Calu3 (cell line): ENCODE measurements at regions not wholly inside any gene's neighbourhood (a gene's known extent, or its start where the extent isn't known, plus 50 kb on each side); places are given as distances from the start of the nearest gene placed in this dataset.

Experiments
- BruUV-seq: library from RNA; stranded (reverse); fragments of 400-500 nt; replicated peaks from 2 replicates; lab custom pipeline; 2021; lab: Mats Ljungman, UMichigan
- CTCF ChIA-PET: fragments of 300-600 bp; sonication (Branson Sonifier 250); formaldehyde crosslinking; loops from one replicate; lab custom pipeline; 2022; ENCODE audit warnings: antibody characterized with exemption; lab: Charles Lee
- DNase-seq: peaks from one replicate; pipeline ENCODE4 v3.0.0; 2022
- H3K27ac Mint-ChIP-seq: one replicate; pipeline ENCODE4 v1.8.0; 2022; ENCODE audit warnings: mixed read lengths; ENCODE audit not compliant: unreplicated experiment
- H3K27me3 Mint-ChIP-seq: one replicate; pipeline ENCODE4 v1.8.0; 2022; ENCODE audit warnings: mixed read lengths; ENCODE audit not compliant: unreplicated experiment
- H3K36me3 Mint-ChIP-seq: one replicate; pipeline ENCODE4 v1.8.0; 2022; ENCODE audit warnings: mild to moderate bottlenecking, moderate library complexity, mixed read lengths; ENCODE audit not compliant: insufficient read depth, unreplicated experiment
- H3K4me1 Mint-ChIP-seq: one replicate; pipeline ENCODE4 v1.8.0; 2022; ENCODE audit warnings: mild to moderate bottlenecking, low read depth, mixed read lengths; ENCODE audit not compliant: unreplicated experiment
- H3K4me3 Mint-ChIP-seq: one replicate; pipeline ENCODE4 v1.8.0; 2022; ENCODE audit warnings: mild to moderate bottlenecking, low read depth, moderate library complexity, mixed read lengths; ENCODE audit not compliant: unreplicated experiment
- H3K9me3 Mint-ChIP-seq: one replicate; pipeline ENCODE4 v1.8.0; 2022; ENCODE audit warnings: low read depth, mixed read lengths; ENCODE audit not compliant: unreplicated experiment
- intact Hi-C: fragments of 100-400 bp; cut with micrococcal nuclease; formaldehyde crosslinking; loops from one replicate; pipeline ENCODE4 v1.10.0; 2022; ENCODE audit not compliant: unreplicated experiment
- TF ChIP-seq, protein P1 (sequence below): fragments of 200-600 bp; IDR thresholded peaks from one replicate; pipeline ENCODE4 v1.8.0; 2022; ENCODE audit warnings: antibody characterized with exemption; ENCODE audit not compliant: unreplicated experiment

- DNase-seq = no peak
- Mint-ChIP-seq H3K27ac (no peak overlapping the region), H3K27me3 (no peaks in the 10 kb centered on the region), H3K4me1 (no peaks in the 10 kb centered on the region), H3K36me3 (no peaks in the 10 kb centered on the region), H3K9me3 (peaks cover 5% of the 10 kb centered on the region), H3K4me3 (no peak overlapping the region)
- CTCF ChIA-PET = no interaction called here
- no TSS peak for BruUV-seq
- TF ChIP-seq, protein P1, sequence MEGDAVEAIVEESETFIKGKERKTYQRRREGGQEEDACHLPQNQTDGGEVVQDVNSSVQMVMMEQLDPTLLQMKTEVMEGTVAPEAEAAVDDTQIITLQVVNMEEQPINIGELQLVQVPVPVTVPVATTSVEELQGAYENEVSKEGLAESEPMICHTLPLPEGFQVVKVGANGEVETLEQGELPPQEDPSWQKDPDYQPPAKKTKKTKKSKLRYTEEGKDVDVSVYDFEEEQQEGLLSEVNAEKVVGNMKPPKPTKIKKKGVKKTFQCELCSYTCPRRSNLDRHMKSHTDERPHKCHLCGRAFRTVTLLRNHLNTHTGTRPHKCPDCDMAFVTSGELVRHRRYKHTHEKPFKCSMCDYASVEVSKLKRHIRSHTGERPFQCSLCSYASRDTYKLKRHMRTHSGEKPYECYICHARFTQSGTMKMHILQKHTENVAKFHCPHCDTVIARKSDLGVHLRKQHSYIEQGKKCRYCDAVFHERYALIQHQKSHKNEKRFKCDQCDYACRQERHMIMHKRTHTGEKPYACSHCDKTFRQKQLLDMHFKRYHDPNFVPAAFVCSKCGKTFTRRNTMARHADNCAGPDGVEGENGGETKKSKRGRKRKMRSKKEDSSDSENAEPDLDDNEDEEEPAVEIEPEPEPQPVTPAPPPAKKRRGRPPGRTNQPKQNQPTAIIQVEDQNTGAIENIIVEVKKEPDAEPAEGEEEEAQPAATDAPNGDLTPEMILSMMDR = no peak
- intact Hi-C loops = no loop called here
Observed at GRCh38 chr1:104295511-104295910, 545.8 kb downstream of the AMY1C start.

DNA sequence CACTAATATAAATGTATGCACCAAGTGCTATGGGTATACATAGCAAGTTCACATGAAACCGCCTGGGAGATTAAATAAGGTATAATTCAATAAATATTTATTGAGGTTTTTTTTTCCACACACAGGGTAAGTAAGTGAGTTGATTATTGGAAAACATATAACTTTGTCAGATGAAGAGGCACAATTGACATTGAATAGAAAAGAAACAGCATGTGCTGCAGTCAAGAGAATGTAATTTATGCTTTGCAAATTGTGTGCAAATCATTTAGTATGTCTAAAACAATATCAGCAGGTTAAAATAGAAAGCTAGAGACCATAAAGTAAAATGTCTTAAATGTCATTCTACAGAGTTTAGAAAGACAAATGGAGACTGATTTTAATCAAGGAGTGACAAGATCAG, 560.0 kb downstream of the AMY1C start:
- no peak for DNase-seq
- Mint-ChIP-seq H3K36me3 (no peaks in the 10 kb centered on the region), H3K9me3 (peaks cover 4% of the 10 kb centered on the region), H3K4me3 (no peak overlapping the region), H3K27ac (no peak overlapping the region), H3K4me1 (no peaks in the 10 kb centered on the region), H3K27me3 (no peaks in the 10 kb centered on the region)
- BruUV-seq = no TSS peak
- intact Hi-C loops = no loop called here
- TF ChIP-seq, protein P1 = no peak
- CTCF ChIA-PET = no interaction called here

DNA sequence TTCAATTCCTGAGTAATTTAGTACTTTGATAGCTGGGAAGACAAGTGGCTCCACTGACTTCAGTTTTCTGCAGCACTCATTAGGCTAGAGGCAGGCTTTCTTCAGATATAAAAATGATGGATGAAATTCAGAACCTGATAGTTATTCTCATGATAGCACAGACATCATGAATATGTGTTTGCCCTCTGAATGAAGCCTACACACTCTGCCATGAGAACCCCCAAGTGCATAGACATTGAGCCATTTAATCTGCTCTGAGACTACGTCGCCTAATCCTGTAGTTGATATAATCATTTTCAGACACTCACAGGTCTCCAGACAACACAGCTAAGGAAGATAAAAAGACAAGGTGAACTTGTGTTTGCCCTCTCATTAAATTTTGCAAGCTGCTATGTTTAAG, 566.1 kb downstream of the AMY1C start:
- intact Hi-C loops = no loop called here
- Mint-ChIP-seq H3K27me3 (no peaks in the 10 kb centered on the region), H3K4me3 (no peak overlapping the region), H3K4me1 (no peaks in the 10 kb centered on the region), H3K9me3 (peaks cover 4% of the 10 kb centered on the region), H3K27ac (no peak overlapping the region), H3K36me3 (no peaks in the 10 kb centered on the region)
- CTCF ChIA-PET = interaction anchor here (1.0 kb wide), 1 partner anchor 12 kb away, joined by 3 read pairs; no protein-coding TSS in a partner anchor
- TF ChIP-seq, protein P1 = no peak
- no peak for DNase-seq
- no TSS peak for BruUV-seq

DNA sequence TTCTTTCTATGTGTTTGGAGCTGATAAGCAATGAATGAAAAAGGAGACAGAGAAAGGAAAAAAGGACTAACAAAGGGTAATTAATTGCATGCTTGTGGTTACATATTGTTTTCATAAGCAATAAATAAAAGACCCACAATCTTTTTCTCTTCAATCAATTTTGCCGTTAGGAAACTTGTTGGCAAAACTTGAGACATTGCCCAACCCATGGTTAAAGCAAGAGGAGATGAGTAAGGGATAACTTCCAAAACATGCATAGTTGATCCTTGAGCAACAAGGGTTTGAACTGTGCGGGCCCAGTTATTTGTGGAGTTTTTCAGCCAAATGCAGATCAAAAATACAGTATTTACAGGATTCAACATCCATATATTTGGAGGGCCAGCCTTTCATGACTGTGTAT, 572.4 kb downstream of the AMY1C start:
- no peak for DNase-seq

More for the DNA sequence above, 572.4 kb downstream of the AMY1C start:
- CTCF ChIA-PET = no interaction called here
- Mint-ChIP-seq H3K27me3 (no peaks in the 10 kb centered on the region), H3K4me1 (no peaks in the 10 kb centered on the region), H3K27ac (no peak overlapping the region), H3K36me3 (no peaks in the 10 kb centered on the region), H3K4me3 (no peak overlapping the region), H3K9me3 (no peaks in the 10 kb centered on the region)
- intact Hi-C loops = no loop called here
- no TSS peak for BruUV-seq
- TF ChIP-seq, protein P1 = no peak
